ENCODE measurements at regions not wholly inside any gene's neighbourhood (a gene's known extent, or its start where the extent isn't known, plus 50 kb on each side); places are given as distances from the start of the nearest gene placed in this dataset.

- intact Hi-C loops (cut with DNase I) = no loop called here
These were observed 90.6 kb upstream of the HNMT start for GRCh38 chr2:137873536-137874244.

DNA sequence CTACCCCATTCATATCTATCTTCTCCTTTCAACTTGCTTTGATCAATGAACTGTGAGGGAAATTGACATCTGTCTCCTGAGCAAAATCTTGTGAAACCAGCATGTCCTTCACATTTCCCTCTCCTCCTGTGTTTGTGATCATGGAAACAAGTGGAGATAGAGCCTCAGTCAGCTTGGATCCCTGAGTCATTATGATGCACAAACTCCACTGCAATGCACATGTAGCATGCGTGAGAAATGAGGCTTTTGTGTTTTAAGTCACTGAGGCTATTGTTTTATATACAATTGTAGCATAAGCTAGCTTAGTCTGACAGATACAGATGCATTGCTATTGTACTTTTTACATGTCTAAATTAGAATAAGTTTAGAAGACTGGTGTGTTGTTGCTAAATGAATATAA is 85.2 kb upstream of the HNMT start:
- ATAC-seq (no peak), DNase-seq (no peak)
- H3K27me3 ChIP-seq = peaks cover 0 to 4% (median 0%) of the 10 kb centered on the region in 7 donors
- no peak overlapping the region for H3K4me3 ChIP-seq
- no peak overlapping the region for H3K27ac ChIP-seq
- intact Hi-C loops (cut with DNase I) = no loop called here
- peaks cover 0 to 5% (median 0%) of the 10 kb centered on the region in 11 donors for H3K9me3 ChIP-seq
- H3K36me3 ChIP-seq = no peaks in the 10 kb centered on the region
- WGBS, 2 donors = 83 to 89% methylated on average over 1 of the region's 1 CpG
- H3K4me1 ChIP-seq = no peaks in the 10 kb centered on the region
- TF ChIP-seq CTCF (IDR thresholded peaks at IDR 0.05) = no peak

More at GRCh38 chr2:137873536-137874244, 90.6 kb upstream of the HNMT start:
- ATAC-seq = no peak
- Histone ChIP-seq H3K36me3 (no peaks in the 10 kb centered on the region), H3K4me3 (no peak overlapping the region), H3K27me3 (no peaks in the 10 kb centered on the region), H3K4me1 (no peaks in the 10 kb centered on the region), H3K9me3 (no peaks in the 10 kb centered on the region), H3K27ac (no peak overlapping the region)
- DNase-seq = no peak
- whole genome bisulfite sequencing, 2 donors = 50 to 59% methylated on average over 5 of the region's 5 CpGs
- no peak for TF ChIP-seq CTCF (IDR thresholded peaks at IDR 0.05)

DNA sequence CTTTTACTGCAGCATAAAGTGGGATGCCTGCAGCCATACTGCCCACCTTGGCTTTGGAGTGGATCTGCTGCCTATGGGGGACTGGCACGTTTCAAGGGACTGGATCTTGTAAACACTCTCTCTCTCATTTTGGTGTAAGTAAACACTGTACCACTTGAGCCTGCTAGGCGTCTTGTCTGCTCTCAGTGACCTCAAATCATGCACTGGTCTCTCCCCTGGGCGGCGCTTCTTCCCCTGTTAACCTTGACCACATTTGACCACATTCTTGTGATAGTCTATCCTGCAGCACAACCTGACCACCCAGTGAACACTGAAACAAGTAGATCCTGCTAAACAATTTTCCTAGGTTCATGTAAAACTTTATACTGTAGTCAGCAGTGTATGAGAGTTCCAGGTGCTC is 82.6 kb upstream of the HNMT start:
- Histone ChIP-seq H3K4me1 (no peaks in the 10 kb centered on the region), H3K4me3 (no peak overlapping the region), H3K36me3 (no peaks in the 10 kb centered on the region), H3K9me3 (peaks cover 0 to 5% (median 0%) of the 10 kb centered on the region in 11 donors), H3K27ac (no peak overlapping the region), H3K27me3 (peaks cover 0 to 4% (median 0%) of the 10 kb centered on the region in 7 donors)
- intact Hi-C loops (cut with DNase I) = no loop called here
- TF ChIP-seq CTCF (IDR thresholded peaks at IDR 0.05) = no peak
- DNase-seq (no peak), ATAC-seq (no peak)
- 73 to 85% methylated on average over 4 of the region's 4 CpGs for WGBS, 2 donors

- Histone ChIP-seq H3K4me3 (no peak overlapping the region), H3K9me3 (peaks cover 0 to 5% (median 0%) of the 10 kb centered on the region in 11 donors)
- 49 to 67% methylated on average over 3 of the region's 3 CpGs for WGBS, 2 donors
These were observed 78.0 kb upstream of the HNMT start for GRCh38 chr2:137886083-137886831.

More at GRCh38 chr2:137886083-137886831, 78.0 kb upstream of the HNMT start:
- Histone ChIP-seq H3K27ac (no peak overlapping the region), H3K4me1 (no peaks in the 10 kb centered on the region), H3K27me3 (peaks cover 0 to 11% (median 0%) of the 10 kb centered on the region in 7 donors), H3K36me3 (no peaks in the 10 kb centered on the region)
- ATAC-seq (no peak), DNase-seq (no peak)
- TF ChIP-seq CTCF (IDR thresholded peaks at IDR 0.05) = no peak
- intact Hi-C loops (cut with DNase I) = no loop called here

Measured in heart right ventricle (tissue), 16 donors.